ENCODE measurements at regions not wholly inside any gene's neighbourhood (a gene's known extent, or its start where the extent isn't known, plus 50 kb on each side); places are given as distances from the start of the nearest gene placed in this dataset.

DNA sequence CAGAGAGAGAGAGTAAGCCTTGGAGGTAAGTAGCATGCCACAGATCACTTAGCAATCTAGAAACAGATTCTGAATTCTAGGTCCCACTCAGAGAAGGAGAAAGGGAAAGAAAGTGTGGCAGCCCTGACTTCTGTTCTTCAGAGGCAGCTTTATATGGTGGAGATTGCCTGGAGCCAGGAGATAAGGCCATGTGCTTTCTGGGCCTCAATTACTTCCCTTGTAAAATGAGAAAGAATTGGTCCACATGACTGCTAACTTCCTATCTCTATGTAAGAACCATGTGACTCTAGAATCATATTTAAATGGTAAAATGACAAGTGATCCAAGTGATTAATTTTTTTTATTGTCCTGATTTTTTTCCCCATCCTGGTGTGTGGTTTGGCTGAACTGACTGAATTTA, 64.1 kb downstream of the HHEX start:
- TF ChIP-seq POLR2A (IDR thresholded peaks at IDR 0.05; ENCODE audit: low read length) (no peak), GATA1 (IDR thresholded peaks at IDR 0.05; ENCODE audit: low read depth, low read length) (no peak)
